ENCODE measurements at regions not wholly inside any gene's neighbourhood (a gene's known extent, or its start where the extent isn't known, plus 50 kb on each side); places are given as distances from the start of the nearest gene placed in this dataset.

GRCh38 chr11:116478669-116479668, 293.8 kb downstream of the BUD13 start:
- Histone ChIP-seq H3F3A (ENCODE audit: insufficient read depth, low read length, poor library complexity, severe bottlenecking) (no peaks in the 10 kb centered on the region), H3K27ac (ENCODE audit: low read length) (no peak overlapping the region), H3K9me3 (ENCODE audit: low read length) (no peaks in the 10 kb centered on the region), H3K4me3 (ENCODE audit: low read length) (no peak overlapping the region), H3K9me2 (ENCODE audit: insufficient read depth, low read length) (no peaks in the 10 kb centered on the region), H3K9ac (ENCODE audit: low read length) (no peak overlapping the region), H2AFZ (ENCODE audit: low read depth, low read length) (no peak overlapping the region), H3K4me2 (ENCODE audit: low read length) (no peak overlapping the region), H4K20me1 (ENCODE audit: insufficient read depth) (no peaks in the 10 kb centered on the region), H3K79me2 (replicated peaks; ENCODE audit: insufficient read depth, low read length) (no peaks in the 10 kb centered on the region), H3K36me3 (ENCODE audit: insufficient read depth, low read length) (no peaks in the 10 kb centered on the region), H3K27me3 (ENCODE audit: insufficient read depth, low read depth, low read length) (no peaks in the 10 kb centered on the region)
- TF ChIP-seq TAF1 (IDR thresholded peaks at IDR 0.05; ENCODE audit: low read depth) (no peak), POLR2AphosphoS5 (IDR thresholded peaks at IDR 0.05) (peak; percentile 88), REST (IDR thresholded peaks at IDR 0.05; ENCODE audit: borderline replicate concordance) (peak; percentile 20), RAD21 (conservative IDR thresholded peaks at IDR 0.05) (peak; percentile 11)

GRCh38 chr11:116478205-116478604, 294.6 kb downstream of the BUD13 start:
- Histone ChIP-seq H4K20me1 (ENCODE audit: insufficient read depth) (no peaks in the 10 kb centered on the region), H3K4me3 (ENCODE audit: low read length) (no peak overlapping the region), H3K36me3 (ENCODE audit: insufficient read depth, low read length) (no peaks in the 10 kb centered on the region), H3K9me2 (ENCODE audit: insufficient read depth, low read length) (no peaks in the 10 kb centered on the region), H3K4me2 (ENCODE audit: low read length) (no peak overlapping the region), H2AFZ (ENCODE audit: low read depth, low read length) (no peak overlapping the region), H3K27ac (ENCODE audit: low read length) (no peak overlapping the region), H3K27me3 (ENCODE audit: insufficient read depth, low read depth, low read length) (no peaks in the 10 kb centered on the region), H3K9me3 (ENCODE audit: low read length) (no peaks in the 10 kb centered on the region), H3K79me2 (replicated peaks; ENCODE audit: insufficient read depth, low read length) (no peaks in the 10 kb centered on the region), H3F3A (ENCODE audit: insufficient read depth, low read length, poor library complexity, severe bottlenecking) (no peaks in the 10 kb centered on the region), H3K9ac (ENCODE audit: low read length) (no peak overlapping the region)
- no peak for TF ChIP-seq POLR2AphosphoS5 (IDR thresholded peaks at IDR 0.05)
- TF ChIP-seq MXI1 (conservative IDR thresholded peaks at IDR 0.05; ENCODE audit: poor library complexity, severe bottlenecking) = no peak
- no peak for TF ChIP-seq SMC3 (conservative IDR thresholded peaks at IDR 0.05; ENCODE audit: poor library complexity)
- no peak for TF ChIP-seq REST (IDR thresholded peaks at IDR 0.05; ENCODE audit: borderline replicate concordance)
- no peak for TF ChIP-seq TAF1 (IDR thresholded peaks at IDR 0.05; ENCODE audit: low read depth)
- TF ChIP-seq EP300 (conservative IDR thresholded peaks at IDR 0.05; ENCODE audit: poor library complexity, severe bottlenecking) = no peak
- TF ChIP-seq RAD21 (conservative IDR thresholded peaks at IDR 0.05) = no peak
- TF ChIP-seq EZH2 (IDR thresholded peaks at IDR 0.05; ENCODE audit: borderline replicate concordance, insufficient read depth, low read length, poor library complexity, severe bottlenecking) = no peak
- no peak for TF ChIP-seq CTCF (IDR thresholded peaks at IDR 0.05; ENCODE audit: poor library complexity, severe bottlenecking)

Measured in neural cell (in vitro differentiated cells).